ENCODE measurements at regions not wholly inside any gene's neighbourhood (a gene's known extent, or its start where the extent isn't known, plus 50 kb on each side); places are given as distances from the start of the nearest gene placed in this dataset.
A peak's percentile ranks its signal among the peaks of the same experiment; 100 is the strongest.

DNA sequence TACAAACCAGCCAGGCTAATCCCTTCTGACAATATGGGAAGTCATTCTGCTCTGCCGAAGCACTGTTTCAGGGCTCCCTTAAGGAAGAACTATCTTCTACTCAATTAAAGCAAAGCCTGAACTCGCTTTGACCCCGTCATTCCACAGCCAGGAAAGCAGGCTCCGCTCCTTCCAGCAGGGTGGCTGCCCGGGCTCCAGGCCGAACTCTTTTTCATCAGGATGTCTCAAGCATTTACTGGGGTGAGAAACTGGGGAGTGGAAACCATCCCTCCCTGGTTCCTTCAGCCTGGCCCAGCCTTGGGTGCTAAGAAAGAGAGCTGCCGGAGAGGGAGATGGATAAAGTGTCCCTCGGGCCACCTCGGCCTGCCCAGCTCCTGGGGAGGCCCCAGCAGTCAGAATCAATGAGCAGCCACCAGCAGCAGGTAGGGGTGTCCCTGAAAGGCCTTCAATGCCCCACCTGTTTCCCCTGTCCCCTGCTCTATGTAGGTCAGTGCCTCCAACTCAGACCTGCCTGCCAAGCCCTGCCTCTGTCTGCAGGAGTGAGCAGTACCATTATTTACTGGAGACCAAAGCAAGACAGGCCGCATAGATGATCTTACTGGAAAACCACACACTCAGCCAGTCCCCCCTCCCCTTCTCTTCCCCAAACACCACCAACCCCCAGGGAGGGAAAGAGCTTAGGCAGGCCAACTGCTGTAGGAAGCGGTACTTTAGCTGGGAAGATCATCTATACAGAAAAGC, 225.6 kb upstream of the TLE3 start:
- TF ChIP-seq, protein P1, sequence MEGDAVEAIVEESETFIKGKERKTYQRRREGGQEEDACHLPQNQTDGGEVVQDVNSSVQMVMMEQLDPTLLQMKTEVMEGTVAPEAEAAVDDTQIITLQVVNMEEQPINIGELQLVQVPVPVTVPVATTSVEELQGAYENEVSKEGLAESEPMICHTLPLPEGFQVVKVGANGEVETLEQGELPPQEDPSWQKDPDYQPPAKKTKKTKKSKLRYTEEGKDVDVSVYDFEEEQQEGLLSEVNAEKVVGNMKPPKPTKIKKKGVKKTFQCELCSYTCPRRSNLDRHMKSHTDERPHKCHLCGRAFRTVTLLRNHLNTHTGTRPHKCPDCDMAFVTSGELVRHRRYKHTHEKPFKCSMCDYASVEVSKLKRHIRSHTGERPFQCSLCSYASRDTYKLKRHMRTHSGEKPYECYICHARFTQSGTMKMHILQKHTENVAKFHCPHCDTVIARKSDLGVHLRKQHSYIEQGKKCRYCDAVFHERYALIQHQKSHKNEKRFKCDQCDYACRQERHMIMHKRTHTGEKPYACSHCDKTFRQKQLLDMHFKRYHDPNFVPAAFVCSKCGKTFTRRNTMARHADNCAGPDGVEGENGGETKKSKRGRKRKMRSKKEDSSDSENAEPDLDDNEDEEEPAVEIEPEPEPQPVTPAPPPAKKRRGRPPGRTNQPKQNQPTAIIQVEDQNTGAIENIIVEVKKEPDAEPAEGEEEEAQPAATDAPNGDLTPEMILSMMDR (IDR thresholded peaks at IDR 0.05) = peak in 1 of 4 experiments; percentile 12
- peak; percentile 55 for TF ChIP-seq POLR2AphosphoS5 (IDR thresholded peaks at IDR 0.05)

All from prostate gland (tissue), 2 donors.